RPMI8226 (cell line): ENCODE measurements at regions not wholly inside any gene's neighbourhood (a gene's known extent, or its start where the extent isn't known, plus 50 kb on each side); places are given as distances from the start of the nearest gene placed in this dataset.
A peak's percentile ranks its signal among the peaks of the same experiment; 100 is the strongest.

ENCODE experiments used
- DNase-seq: peaks from one replicate; pipeline ENCODE4 v3.0.0-alpha.2; 2015

GRCh38 chrX:24410514-24411189 lies 50.2 kb downstream of the SUPT20HL1 start:
- no peak for DNase-seq

GRCh38 chrX:24412637-24413363 lies 52.3 kb upstream of the PDK3 start:
- DNase-seq, result peak; percentile 83
